ENCODE measurements at regions not wholly inside any gene's neighbourhood (a gene's known extent, or its start where the extent isn't known, plus 50 kb on each side); places are given as distances from the start of the nearest gene placed in this dataset.

DNA sequence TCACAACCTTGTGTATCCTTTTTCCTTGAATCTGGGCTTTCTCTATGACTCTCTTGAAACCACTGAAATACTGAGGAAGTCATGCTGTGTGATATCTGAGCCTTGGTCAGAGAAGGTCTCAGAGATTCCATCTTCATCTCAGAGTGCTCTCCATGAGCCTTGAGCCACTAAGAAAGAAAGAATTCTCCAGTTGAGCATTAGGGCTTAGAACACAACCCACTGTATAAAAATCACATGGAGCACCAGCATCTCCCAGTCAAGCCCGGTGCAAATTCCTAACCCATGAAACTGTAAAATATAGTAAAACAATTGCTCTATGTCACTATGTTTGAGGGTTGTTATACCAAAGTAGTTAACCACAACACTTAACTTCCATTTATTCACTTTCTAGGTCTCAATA, 181.4 kb downstream of the MOXD1 start:
- TF ChIP-seq, protein P1, sequence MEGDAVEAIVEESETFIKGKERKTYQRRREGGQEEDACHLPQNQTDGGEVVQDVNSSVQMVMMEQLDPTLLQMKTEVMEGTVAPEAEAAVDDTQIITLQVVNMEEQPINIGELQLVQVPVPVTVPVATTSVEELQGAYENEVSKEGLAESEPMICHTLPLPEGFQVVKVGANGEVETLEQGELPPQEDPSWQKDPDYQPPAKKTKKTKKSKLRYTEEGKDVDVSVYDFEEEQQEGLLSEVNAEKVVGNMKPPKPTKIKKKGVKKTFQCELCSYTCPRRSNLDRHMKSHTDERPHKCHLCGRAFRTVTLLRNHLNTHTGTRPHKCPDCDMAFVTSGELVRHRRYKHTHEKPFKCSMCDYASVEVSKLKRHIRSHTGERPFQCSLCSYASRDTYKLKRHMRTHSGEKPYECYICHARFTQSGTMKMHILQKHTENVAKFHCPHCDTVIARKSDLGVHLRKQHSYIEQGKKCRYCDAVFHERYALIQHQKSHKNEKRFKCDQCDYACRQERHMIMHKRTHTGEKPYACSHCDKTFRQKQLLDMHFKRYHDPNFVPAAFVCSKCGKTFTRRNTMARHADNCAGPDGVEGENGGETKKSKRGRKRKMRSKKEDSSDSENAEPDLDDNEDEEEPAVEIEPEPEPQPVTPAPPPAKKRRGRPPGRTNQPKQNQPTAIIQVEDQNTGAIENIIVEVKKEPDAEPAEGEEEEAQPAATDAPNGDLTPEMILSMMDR (IDR thresholded peaks at IDR 0.05; ENCODE audit: poor library complexity): no peak
- no peak for TF ChIP-seq EZH2phosphoT487 (IDR thresholded peaks at IDR 0.05; ENCODE audit: low read depth, severe bottlenecking, unreplicated experiment)
- no peak for TF ChIP-seq EZH2 (IDR thresholded peaks at IDR 0.05; ENCODE audit: borderline replicate concordance)
